SIG-M5 treated with dmso at 0.1 percent for 504 hours (cell line): ENCODE measurements at regions not wholly inside any gene's neighbourhood (a gene's known extent, or its start where the extent isn't known, plus 50 kb on each side); places are given as distances from the start of the nearest gene placed in this dataset.
"Not testable (repeated sequence)": the region's sequence is repeated elsewhere in the genome, so short reads cannot be mapped to it uniquely, and the experiment has no call there.

Experiments
- DNase-seq: peaks from one replicate; lab custom pipeline; 2025; ENCODE audit not compliant: unreplicated experiment; lab: John Stamatoyannopoulos, UW

DNA sequence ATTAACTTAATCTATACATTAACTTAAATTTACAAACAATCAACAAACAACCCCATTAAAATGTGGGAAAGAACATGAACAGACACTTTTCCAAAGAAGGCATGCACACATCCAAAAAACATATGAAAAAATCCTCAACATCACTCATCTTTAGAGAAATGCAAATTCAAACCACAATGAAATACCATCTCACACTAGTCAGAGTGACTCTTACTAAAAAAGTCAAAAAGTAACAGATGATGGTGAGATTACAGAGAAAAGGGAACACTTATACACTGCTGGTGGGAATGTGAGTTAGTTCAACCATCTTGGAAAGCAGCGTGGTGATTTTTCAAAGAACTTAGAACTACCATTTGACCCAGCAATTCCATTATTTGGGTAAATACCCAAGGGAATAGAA, 759.2 kb upstream of the SLITRK1 start:
- DNase-seq, result no peak

DNA sequence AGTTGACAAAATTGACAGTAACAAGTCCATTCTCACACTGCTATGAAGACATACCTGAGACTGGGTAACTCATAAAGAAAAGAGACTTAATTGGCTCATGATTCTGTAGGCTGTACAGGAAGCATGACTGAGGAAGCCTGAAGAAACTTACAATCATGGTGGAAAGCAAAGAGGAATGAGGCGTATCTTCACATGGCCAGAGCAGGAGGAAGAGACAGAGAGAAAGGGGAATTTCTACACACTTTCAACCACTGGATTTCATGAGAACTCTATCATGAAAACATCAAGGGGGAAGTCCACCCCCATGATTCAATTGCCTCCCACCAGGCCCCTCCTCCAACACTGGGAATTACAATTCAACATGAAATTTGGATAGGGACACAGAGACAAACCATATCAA, 758.4 kb upstream of the SLITRK1 start:
- no peak for DNase-seq

DNA sequence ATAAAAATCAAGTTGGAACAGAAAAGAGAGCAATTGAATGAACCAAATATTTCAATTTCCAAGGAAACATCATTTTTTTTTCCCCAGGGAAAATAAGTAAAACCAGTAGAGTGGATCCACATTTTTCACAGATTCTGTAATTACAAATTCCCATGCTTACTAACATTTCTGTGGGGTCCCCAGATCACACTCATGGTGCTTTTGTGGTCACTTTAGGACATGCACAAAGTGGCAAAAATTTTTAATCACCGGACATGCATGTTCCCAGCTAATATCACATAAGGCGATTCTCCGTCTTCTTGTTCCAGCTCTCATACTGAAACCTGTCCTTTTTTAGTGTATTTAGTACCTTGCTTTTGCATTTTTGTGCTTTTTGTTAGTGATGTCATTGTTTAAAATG, 748.2 kb upstream of the SLITRK1 start:
- no peak for DNase-seq

DNA sequence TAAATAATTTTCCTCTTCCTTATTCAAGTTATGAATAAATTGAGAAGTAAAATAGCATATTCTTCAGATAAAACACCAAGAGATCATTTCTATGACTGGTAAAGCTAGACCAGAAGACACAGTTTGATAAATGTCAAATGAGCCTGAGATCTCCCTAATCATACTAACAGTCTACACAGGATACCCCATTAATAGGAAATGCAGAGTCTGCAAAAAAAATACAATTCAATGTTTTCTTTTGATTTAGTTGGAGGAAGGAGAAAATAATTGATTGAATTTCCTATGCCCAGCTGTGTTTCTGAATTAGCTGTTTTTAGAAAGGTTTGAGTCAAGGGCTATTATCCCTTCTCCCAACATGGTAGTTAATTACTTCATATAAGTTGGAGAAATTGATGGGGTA, 734.6 kb upstream of the SLITRK1 start:
- no peak for DNase-seq

DNA sequence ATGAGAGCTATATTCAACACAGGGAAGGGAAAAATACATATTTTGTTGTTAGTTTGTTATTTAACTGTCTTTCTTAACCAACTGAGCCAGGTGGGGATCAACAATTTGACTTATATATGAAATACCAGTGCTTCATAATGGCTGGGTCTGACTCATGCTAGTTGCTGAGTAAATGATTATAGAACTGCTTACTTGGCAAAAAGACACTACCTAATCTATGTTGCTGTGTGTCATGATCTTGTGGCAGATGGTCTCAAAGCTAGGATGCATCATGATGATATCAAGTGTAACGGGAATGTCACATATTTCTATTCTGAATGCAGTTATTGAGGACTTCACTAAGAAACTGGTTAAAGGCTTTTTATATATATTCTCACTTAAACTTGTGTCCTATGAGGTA, 727.4 kb upstream of the SLITRK1 start:
- DNase-seq, result no peak

DNA sequence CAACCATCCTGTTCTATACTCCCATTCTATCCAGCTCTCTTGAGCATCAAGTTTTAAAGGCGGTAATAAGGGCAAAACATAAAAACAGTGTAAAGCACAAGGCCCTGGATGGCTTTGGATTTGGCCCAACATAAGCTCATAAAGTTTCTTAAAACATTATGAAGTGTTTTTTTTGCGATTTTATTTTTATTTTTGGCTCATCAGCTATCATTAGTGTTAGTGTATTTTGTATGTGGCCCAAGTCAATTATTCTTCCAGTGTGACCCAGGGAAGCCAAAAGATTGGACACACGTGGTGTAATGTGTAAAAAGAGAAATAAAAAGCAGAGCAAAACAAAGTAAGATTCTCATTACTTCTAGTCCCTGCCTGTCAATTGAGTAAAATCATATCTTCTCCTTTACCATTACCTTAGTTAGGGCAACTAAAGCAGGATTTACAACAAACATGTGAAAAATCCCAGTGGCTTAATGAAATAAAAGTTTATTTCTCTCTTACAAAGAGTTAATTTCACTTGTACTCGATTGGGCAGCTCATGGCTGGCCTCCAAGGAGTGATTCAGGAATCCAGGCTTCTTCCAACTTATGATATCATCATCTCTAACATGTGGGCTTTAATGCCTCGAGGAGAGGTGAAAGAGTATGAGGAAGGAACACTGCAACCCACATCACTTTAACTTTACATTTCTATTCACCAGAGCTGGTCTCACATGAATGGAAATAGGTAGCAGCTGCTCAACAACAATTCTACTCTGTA, 725.2 kb upstream of the SLITRK1 start:
- no peak for DNase-seq

DNA sequence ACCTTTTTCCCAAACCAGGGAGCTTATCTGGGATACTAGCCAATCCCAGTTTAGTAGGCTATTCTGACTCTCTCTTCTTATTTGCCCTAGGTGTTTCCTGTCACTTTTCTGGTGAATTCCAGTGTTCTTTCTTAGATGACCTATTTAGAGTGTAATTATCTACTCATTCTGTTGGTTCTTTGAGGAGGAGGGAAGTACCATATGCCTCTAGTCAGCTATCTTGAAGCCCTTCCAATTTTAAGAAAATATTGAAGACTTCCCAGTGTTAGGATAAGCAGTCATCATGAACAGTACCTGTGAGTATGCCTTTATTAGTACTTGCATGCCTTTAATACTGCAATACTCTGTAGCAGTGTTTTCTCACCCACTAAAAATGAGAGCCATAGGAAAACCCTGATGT, 724.3 kb upstream of the SLITRK1 start:
- DNase-seq, result no peak

DNA sequence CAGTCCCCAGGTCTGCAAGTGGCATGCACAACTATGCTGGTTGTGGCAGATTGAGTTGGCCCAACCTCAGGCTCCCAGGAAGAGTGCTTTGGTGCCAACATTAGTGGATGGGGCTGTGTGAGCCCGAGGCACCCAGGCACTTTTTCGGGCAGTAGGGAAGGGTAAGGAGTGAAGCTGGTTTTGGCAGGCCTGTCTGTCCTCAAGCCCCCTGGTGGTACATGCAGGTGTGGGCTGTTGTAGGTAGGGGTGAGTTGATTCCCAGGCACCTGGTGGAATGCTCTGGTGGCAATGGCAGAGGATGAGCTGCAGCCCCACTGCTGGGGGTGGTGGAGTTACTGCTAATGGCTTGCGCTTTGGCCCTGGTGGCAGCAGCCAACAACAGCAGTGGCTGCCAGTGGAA, 723.7 kb upstream of the SLITRK1 start:
- no peak for DNase-seq

DNA sequence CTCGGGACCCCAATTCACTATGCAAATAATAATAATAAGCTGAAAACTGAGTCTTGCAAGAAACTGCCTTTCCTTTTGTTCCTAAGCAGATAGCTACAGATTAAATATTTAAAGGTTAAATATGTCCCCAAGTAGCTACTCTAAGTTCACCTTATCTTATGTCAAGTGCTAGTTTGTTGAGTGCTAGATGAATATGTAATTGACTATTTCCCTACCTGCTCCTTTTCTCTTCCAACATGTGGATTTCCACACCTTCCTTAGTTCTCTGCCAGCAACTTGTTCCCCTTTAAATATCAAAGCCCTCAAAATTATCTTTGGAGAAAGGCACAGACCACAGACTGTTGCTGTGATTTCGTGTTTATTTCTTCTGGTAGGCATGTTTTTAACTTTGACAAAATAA, 709.2 kb upstream of the SLITRK1 start:
- no peak for DNase-seq

DNA sequence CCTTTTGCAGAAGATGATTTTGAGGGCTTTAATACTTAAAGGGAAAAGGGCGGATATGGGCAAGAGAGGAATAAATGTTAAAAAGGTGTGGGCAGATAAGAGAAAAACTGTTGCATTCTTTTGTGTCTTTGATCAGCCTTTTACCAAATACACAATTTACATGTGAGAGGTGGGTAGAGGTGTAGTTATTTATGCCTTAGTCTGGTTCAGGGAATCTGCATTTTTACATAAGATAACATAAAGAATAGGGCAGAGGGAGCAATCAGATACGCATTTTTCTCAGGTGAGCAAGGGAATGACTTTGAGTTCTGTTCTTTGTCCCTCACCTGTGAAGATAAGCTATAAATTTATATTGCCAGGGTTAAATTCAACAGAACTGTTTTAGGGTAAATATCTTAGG, 708.4 kb upstream of the SLITRK1 start:
- no peak for DNase-seq

DNA sequence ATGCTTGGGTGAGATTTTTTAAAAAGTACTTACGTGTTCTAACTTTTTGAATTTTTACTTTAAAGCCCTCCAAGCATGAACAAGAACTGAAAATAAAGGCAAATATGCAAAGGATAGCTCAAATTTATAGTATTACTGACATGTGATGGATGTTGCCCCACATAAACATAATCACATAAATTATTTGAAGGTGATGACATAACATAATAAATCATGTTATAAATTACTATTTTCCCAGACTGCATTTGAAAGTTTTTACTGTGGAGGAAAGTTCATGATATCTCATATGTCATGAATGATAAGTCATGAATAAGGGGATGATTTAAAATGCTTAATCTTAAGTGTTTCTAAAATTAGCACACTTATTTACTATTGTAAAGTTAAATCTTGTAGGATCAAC, 705.7 kb upstream of the SLITRK1 start:
- no peak for DNase-seq

DNA sequence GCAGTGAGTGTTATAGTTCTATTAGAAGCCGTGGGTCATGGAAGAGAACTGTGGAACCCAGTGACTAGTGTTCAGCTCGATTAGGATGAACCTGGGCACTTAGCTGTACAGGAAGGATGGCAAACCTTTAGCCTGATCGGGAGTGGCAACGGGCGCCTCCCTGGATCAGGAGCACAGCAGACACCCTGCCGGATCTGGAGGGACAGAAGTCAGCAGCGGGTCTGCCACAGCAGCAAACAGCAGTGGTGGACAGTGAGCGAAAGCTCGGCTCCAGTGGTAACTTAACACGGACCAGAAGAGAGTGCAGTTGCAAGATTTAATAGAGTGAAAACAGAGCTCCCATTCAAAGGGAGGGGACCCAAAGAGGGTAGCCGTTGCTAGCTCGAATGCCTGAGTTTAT, 697.6 kb upstream of the SLITRK1 start:
- not testable (repeated sequence) for DNase-seq

DNA sequence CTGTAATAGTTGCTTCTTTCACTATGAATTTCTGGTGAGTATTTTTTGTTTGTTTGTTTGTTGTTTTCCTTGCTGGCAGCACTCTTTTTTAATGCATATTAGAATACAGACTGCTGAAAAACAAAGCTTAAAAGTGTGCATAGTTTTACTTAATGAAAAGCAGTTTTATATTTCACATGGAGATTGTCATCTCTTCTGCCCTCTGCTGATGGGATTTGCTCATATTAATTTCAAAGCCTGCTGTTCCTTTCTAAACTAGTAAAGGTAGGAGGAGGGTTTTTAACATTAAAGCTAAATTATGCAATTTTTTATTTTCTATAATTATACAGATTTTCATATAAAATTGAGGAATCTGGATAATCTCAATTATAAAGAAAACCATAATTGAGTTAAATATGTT, 692.6 kb upstream of the SLITRK1 start:
- DNase-seq, result peak; percentile 15

DNA sequence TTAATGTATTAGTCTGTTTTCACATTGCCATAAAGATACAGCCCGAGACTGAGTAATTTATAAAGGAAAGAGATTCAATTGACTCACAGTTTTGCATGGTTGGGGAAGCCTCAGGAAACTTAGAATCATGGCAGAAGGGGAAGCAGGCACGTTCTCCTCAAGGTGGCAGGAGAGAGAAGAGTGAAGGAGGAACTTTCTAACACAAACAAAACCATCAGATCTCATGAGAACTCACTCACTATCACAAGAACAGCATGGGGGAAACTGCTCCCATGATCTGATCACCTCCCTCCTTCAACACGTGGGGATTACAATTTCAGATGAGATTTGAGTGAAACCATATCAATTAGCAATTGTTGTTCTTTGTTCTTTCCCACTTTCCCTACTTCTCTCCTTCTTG, 689.0 kb upstream of the SLITRK1 start:
- no peak for DNase-seq

DNA sequence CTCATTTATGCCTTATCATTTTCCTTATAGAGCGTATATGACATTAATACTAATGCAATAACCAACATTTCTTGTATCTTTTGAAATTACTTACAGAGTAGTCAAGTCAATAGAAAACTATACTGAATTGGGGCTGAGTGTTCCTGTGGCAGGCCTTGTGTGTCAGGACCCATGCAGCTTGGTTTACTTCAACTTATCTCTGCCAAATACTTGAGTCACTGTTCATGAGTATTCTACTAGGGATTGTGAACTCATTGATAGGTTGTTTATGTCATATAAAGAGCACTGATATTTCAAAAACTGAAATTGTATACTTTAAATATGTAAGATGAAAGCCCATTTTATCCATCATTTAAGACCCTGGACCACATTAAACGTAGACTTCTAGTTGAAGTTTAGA, 688.6 kb upstream of the SLITRK1 start:
- no peak for DNase-seq

DNA sequence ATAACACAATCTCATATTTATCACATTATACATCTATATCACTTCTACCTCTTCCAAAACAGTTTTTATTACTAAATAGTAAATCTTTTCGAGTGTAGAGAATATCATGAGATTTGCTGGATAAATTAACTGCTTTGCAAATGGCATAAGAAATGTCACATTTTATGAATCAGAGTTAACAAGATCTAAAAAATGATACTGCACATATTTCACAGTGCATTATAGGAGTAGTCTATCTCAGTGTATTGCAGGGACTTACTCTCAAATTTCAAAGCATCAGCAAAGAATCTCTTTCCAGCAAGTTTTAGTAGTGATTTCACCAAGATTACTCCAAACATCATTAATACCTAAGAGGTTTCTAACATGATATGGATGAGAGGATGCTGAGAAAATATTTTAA, 687.1 kb upstream of the SLITRK1 start:
- DNase-seq, result no peak

DNA sequence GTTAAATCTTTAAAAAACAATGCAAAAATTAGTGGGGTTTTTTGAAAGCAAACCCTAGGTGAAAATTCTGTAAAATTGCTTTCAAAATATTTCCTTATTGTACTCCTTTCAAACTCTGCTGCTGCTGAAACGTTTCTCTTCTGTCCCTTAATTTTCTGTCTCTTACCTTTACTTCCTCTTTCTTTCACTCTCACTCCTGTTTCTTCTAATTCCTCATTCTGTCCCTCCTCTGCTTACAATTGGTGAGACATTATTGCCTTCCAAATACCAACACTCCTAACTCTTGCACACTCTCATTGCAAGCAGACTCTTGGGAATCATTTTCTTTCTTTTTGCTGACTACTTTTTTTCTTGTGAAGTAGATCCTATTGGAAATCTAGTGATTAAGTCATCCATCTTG, 685.6 kb upstream of the SLITRK1 start:
- peak; percentile 79 for DNase-seq

DNA sequence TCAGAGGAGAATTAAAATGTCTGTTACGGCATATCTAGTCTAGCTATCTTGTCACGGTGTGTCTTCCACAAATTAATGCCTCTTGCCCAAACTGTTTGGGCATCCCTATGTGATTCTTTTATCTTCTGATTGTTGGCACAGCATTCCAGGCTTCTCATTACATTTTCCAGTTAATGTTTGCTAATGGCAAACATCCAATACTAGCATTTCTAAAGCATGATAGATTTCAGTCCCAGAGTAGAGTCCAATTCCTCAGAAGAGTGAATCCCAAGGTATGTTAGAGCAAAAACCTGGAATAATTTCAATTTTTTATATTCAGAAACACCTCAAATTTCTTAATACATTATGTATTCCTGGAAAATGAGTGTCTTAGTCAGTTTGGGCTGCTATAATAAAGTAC, 684.5 kb upstream of the SLITRK1 start:
- DNase-seq, result no peak

DNA sequence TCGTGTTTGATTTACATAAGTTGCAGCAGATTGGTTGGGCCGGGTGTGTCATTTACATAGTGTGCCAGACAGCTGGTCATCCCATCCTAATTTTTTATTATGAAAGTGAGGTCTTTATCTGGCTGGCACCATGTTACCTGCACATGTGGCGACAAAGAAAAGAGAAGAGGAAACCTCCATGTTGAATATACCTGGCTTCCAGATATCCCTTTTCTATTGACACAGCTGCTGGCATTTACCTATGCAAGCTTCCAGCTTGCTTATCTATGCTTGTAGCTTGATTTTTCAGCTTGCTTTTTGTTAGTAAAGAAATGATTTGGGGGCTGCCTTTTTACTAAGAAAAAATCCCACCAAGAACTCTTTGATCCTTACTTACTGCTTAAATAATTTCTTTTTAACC, 681.3 kb upstream of the SLITRK1 start:
- DNase-seq, result no peak

DNA sequence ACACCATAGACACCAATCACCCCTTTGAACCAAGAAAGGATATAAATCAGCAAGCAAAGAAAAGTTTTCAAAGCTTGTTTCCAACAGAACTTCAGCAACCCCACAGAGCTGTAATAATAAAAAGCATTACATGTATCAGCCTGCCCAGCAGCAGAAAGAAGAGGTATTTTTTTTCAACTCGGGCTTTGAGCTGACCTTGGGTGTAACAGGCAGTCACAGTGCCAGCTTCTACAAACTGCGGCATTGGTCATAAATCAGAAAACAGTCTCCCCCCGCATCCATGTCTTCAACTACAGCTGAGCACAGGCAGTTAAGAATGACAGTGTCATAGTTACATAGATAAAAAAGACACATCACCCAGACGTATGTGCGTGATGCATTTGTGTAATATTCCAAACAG, 671.0 kb upstream of the SLITRK1 start:
- no peak for DNase-seq

DNA sequence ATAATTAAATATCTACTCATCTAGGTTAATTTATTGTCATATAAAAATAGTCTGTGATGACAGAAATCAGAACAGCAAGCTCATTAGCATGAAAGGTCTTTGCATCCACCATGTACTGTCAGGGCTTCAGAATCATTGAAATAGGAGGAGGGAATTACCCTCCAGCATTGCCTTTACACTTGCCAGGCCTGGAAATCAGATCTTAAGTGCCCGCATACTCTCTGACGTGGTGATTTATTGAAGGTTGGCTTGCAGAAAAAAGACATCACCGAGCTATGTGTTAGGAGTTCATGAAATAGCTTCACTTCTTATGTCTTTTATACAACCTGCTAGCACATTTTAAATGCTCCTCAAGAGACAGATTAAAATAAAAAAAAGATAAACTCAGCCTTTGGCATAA, 661.7 kb upstream of the SLITRK1 start:
- DNase-seq, result no peak

DNA sequence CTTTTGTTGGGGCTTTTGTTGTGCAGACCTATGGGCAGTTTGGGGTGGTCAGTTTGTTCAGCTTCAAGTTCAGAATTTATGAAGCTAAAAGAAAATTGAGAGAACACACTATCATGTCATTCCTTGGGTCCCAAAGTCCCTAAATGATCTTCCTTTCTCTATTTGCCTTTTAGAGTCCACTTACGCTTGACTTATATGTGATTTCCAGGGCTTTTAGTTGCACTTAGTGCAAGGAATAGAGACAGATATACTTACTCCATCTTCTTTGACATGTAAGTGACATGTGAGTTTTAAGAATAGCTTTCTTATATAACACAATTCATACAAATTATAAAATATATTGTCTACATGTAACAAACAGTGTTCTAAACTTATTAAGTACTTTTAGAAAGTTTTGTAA, 660.1 kb upstream of the SLITRK1 start:
- no peak for DNase-seq

DNA sequence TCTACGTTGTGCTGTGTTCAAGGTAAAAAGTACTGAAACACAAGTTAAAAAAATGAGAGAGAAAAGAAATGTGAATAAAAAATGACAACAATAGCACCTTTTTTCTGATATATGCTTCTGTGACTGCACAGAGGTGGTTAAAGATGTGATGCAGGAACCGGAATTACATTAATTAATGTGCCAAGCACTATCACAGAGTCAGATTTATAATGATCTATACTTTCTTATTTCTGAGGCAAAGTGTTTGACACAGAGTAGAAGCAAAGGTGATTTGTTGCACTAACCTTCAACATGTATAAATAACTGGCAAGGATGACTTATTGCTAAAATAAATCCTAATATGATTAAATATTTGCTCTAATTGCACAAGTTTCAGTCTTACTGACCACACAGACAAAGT, 654.6 kb upstream of the SLITRK1 start:
- no peak for DNase-seq
